IPS-15b (cell line): ENCODE measurements at regions not wholly inside any gene's neighbourhood (a gene's known extent, or its start where the extent isn't known, plus 50 kb on each side); places are given as distances from the start of the nearest gene placed in this dataset.
"Not testable (repeated sequence)": the region's sequence is repeated elsewhere in the genome, so short reads cannot be mapped to it uniquely, and the experiment has no call there.

Experiments used
- H3K27me3 ChIP-seq: one replicate; pipeline ENCODE4 v1.6.1; 2013; ENCODE audit warnings: low read length; ENCODE audit not compliant: control insufficient read depth, insufficient read depth
- H3K36me3 ChIP-seq: one replicate; pipeline ENCODE4 v1.6.1; 2013; ENCODE audit warnings: low read length; ENCODE audit not compliant: control insufficient read depth, insufficient read depth
- H3K4me1 ChIP-seq: one replicate; pipeline ENCODE4 v1.6.1; 2013; ENCODE audit warnings: mild to moderate bottlenecking, low read length; ENCODE audit not compliant: control insufficient read depth, insufficient read depth
- H3K4me3 ChIP-seq: one replicate; pipeline ENCODE4 v1.5.1; 2013; ENCODE audit warnings: low read depth, low read length
- H3K9ac ChIP-seq: one replicate; pipeline ENCODE4 v1.6.1; 2013; ENCODE audit warnings: low read depth, mild to moderate bottlenecking, low read length
- H3K9me3 ChIP-seq: one replicate; pipeline ENCODE4 v1.6.1; 2013; ENCODE audit warnings: mild to moderate bottlenecking, low read length; ENCODE audit not compliant: control insufficient read depth, insufficient read depth

GRCh38 chr10:55174419-55174818 is 373.4 kb upstream of the PCDH15 start:
- Histone ChIP-seq H3K27me3 (no peaks in the 10 kb centered on the region), H3K9me3 (no peaks in the 10 kb centered on the region), H3K4me3 (no peak overlapping the region)

GRCh38 chr10:55169493-55169892 is 368.5 kb upstream of the PCDH15 start:
- Histone ChIP-seq H3K9me3 (no peaks in the 10 kb centered on the region), H3K27me3 (no peaks in the 10 kb centered on the region), H3K36me3 (no peaks in the 10 kb centered on the region), H3K9ac (no peak overlapping the region), H3K4me3 (no peak overlapping the region), H3K4me1 (peaks cover 3% of the 10 kb centered on the region)

More at GRCh38 chr10:55174419-55174818, 373.4 kb upstream of the PCDH15 start:
- Histone ChIP-seq H3K36me3 (no peaks in the 10 kb centered on the region), H3K9ac (no peak overlapping the region), H3K4me1 (peaks cover 3% of the 10 kb centered on the region)

- peaks cover 3% of the 10 kb centered on the region for H3K4me1 ChIP-seq
Measured at GRCh38 chr10:55168343-55168742, 367.3 kb upstream of the PCDH15 start.

GRCh38 chr10:55163388-55163979 is 362.5 kb upstream of the PCDH15 start:
- Histone ChIP-seq H3K9ac (no peak overlapping the region), H3K4me1 (peaks cover 6% of the 10 kb centered on the region), H3K9me3 (no peaks in the 10 kb centered on the region), H3K27me3 (no peaks in the 10 kb centered on the region), H3K4me3 (no peak overlapping the region), H3K36me3 (no peaks in the 10 kb centered on the region)

More at GRCh38 chr10:55168343-55168742, 367.3 kb upstream of the PCDH15 start:
- Histone ChIP-seq H3K4me3 (no peak overlapping the region), H3K36me3 (no peaks in the 10 kb centered on the region), H3K9me3 (no peaks in the 10 kb centered on the region), H3K27me3 (no peaks in the 10 kb centered on the region), H3K9ac (no peak overlapping the region)

- not testable (repeated sequence) for H3K4me3 ChIP-seq, H3K9me3 ChIP-seq, H3K4me1 ChIP-seq, H3K9ac ChIP-seq, H3K27me3 ChIP-seq, H3K36me3 ChIP-seq
Measured at GRCh38 chr10:55162321-55162720, 361.3 kb upstream of the PCDH15 start.

GRCh38 chr10:55160655-55161283 is 359.7 kb upstream of the PCDH15 start:
- Histone ChIP-seq H3K4me3 (no peak overlapping the region), H3K36me3 (no peaks in the 10 kb centered on the region), H3K4me1 (peaks cover 6% of the 10 kb centered on the region)

GRCh38 chr10:55158633-55159032 is 357.6 kb upstream of the PCDH15 start:
- Histone ChIP-seq H3K4me1 (peaks cover 6% of the 10 kb centered on the region), H3K36me3 (no peaks in the 10 kb centered on the region), H3K9me3 (no peaks in the 10 kb centered on the region), H3K27me3 (no peaks in the 10 kb centered on the region), H3K9ac (no peak overlapping the region), H3K4me3 (no peak overlapping the region)

More at GRCh38 chr10:55160655-55161283, 359.7 kb upstream of the PCDH15 start:
- H3K9me3 ChIP-seq, result no peaks in the 10 kb centered on the region
- H3K27me3 ChIP-seq, result no peaks in the 10 kb centered on the region
- no peak overlapping the region for H3K9ac ChIP-seq

GRCh38 chr10:55146032-55146431 is 345.0 kb upstream of the PCDH15 start:
- Histone ChIP-seq H3K9ac (no peak overlapping the region), H3K27me3 (no peaks in the 10 kb centered on the region), H3K4me1 (no peaks in the 10 kb centered on the region), H3K9me3 (no peaks in the 10 kb centered on the region), H3K4me3 (no peak overlapping the region), H3K36me3 (no peaks in the 10 kb centered on the region)

GRCh38 chr10:55144001-55144400 is 343.0 kb upstream of the PCDH15 start:
- Histone ChIP-seq H3K36me3 (no peaks in the 10 kb centered on the region), H3K4me3 (no peak overlapping the region), H3K4me1 (no peaks in the 10 kb centered on the region), H3K27me3 (no peaks in the 10 kb centered on the region), H3K9ac (no peak overlapping the region), H3K9me3 (no peaks in the 10 kb centered on the region)

GRCh38 chr10:55141892-55142291 is 340.9 kb upstream of the PCDH15 start:
- Histone ChIP-seq H3K9ac (no peak overlapping the region), H3K36me3 (no peaks in the 10 kb centered on the region), H3K9me3 (no peaks in the 10 kb centered on the region), H3K4me3 (no peak overlapping the region), H3K4me1 (no peaks in the 10 kb centered on the region), H3K27me3 (no peaks in the 10 kb centered on the region)

GRCh38 chr10:55137063-55137462 is 336.0 kb upstream of the PCDH15 start:
- H3K4me1 ChIP-seq, result no peaks in the 10 kb centered on the region
- no peak overlapping the region for H3K9ac ChIP-seq
- H3K36me3 ChIP-seq, result no peaks in the 10 kb centered on the region
- no peaks in the 10 kb centered on the region for H3K9me3 ChIP-seq
- no peaks in the 10 kb centered on the region for H3K27me3 ChIP-seq
- H3K4me3 ChIP-seq, result no peak overlapping the region

GRCh38 chr10:55104738-55105137 is 303.7 kb upstream of the PCDH15 start:
- Histone ChIP-seq H3K9ac (no peak overlapping the region), H3K4me3 (no peak overlapping the region), H3K4me1 (no peaks in the 10 kb centered on the region), H3K27me3 (no peaks in the 10 kb centered on the region), H3K36me3 (no peaks in the 10 kb centered on the region), H3K9me3 (no peaks in the 10 kb centered on the region)
